Right renal cortex interstitium (tissue), 3 donors: ENCODE measurements at regions not wholly inside any gene's neighbourhood (a gene's known extent, or its start where the extent isn't known, plus 50 kb on each side); places are given as distances from the start of the nearest gene placed in this dataset.
"Not testable (repeated sequence)": the region's sequence is repeated elsewhere in the genome, so short reads cannot be mapped to it uniquely, and the experiment has no call there.

ENCODE experiments used
- DNase-seq, 3 donors: peaks; one replicate each; pipeline ENCODE4 v3.0.0-alpha.2; 2013; ENCODE audit warnings: low read depth in 3 of 3, low spot score in 2 of 3

DNA sequence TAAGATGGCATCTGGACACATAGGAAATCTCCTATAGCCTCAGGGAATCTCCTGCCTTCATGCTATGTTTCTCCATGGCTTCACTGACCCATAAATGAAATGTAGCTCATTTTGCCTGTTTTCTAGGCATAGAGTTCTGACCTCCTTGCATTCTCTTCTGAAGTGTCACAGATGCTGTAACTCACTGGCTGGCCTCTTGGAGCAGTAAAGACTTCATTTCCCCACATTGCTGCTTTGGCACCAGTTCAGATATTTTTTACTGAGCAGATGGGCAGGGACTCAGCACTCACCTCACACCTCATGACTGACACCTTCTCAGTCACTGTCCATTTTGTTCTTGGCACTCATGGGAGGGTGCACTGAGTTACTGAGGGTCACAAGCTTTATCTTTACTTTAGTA lies 286.7 kb upstream of the TGFBR2 start:
- no peak for DNase-seq

DNA sequence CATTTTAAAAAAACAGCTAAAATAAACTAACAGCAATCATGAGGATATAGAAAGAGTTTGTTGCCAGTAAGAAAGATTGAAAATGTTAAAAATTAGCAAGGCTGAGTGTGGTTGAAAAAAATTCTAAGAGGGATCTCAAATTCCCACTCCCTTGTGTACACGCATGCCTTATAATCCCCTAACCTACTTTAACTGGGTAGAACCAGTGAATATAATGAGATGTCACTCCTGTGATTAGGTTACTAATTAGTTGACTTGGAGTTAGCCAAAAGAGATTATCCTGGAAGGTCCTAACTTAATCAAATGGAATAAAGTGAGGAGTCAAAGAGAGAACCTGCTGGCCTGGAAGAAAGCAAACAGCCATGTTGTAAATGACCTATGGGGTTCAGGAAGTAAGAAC lies 286.0 kb upstream of the TGFBR2 start:
- DNase-seq = no peak

DNA sequence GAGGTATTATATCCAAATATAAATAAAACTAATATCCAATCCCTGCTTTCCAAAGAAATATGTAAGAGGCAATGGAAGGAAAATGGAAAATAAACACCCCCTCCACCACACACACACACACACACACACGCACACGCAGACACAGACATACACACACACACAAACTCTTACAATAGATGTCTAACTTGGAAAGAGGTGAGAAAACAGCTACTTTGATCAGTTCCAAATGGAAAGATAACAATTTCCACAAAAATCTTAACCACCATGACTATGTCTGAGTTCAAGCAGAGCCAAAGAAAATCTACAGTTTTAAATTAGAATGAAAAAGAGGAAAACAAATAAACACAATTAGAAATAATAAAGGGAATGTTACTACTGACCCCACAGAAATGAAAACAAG lies 285.3 kb upstream of the TGFBR2 start:
- no peak for DNase-seq

DNA sequence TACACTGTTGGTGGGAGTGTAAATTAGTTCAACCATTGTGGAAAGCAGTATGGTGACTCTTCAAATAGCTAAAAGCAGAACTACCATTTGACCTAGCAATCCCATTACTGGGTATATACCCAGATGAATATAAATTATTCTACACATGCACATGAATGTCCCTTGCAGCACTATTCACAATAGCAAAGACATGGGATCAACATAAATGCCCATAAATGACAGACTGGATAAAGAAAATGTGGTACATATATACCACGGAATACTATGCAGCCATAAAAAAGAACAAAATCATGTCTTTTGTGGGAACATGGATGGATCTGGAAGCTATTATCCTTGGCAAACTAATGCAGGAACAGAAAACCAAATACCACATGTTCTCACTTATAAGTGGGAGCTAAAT lies 282.8 kb upstream of the TGFBR2 start:
- not testable (repeated sequence) for DNase-seq

DNA sequence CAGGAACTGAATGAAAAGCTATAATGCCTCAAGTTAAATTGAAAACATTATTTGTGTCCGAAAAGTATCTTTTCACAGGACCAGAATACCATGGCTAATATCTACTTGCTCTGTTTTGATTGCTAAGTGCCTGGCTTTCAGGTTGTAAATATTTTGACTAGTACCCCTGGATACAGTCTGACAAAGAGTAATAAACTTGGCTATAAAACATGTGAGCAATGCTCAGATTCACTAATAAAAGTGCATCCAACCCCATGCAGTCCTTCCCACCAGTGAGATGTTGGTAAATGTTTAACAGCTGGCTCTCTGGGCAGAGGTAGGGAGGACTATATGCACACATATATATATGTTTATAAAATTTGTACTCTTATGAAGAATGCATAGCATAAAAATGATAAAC lies 281.8 kb upstream of the TGFBR2 start:
- peak in 1 of 3 donors; percentile 40 for DNase-seq

DNA sequence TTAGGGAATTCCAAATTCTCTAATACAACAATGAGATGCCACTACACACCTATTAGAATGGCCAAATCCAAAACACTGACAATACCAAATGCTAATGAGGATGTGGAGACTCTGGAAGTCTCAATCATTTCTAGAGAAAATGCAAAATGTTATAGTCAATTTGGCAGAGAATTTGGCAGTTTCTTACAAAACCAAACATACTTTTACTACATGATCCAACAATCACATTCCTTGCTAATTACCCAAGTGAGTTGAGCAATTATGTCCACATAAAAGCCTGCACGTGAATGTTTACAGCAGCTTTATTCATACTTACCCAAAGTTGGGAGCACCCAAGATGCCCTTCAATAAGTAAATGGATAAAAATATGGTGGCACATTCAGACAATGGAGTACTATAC lies 278.4 kb upstream of the TGFBR2 start:
- not testable (repeated sequence) for DNase-seq

DNA sequence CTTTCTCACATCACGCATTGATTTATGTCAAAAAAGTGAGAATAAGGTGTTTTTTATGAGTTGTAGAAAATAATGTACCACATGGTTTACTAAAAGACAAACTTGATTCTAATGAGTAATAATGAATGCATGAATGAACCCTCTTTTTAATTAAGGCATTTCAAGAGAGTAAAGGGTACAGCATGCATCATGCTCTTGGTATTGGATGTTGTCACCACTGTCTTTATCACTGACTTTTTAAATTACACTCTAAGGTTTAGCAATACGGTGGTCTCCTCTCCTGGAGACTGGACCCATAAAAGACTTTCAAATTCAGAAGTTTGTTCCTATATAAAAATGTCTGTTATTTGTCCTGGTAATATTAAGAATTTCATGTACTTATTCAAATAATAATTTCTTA lies 277.5 kb upstream of the TGFBR2 start:
- not testable (repeated sequence) for DNase-seq

DNA sequence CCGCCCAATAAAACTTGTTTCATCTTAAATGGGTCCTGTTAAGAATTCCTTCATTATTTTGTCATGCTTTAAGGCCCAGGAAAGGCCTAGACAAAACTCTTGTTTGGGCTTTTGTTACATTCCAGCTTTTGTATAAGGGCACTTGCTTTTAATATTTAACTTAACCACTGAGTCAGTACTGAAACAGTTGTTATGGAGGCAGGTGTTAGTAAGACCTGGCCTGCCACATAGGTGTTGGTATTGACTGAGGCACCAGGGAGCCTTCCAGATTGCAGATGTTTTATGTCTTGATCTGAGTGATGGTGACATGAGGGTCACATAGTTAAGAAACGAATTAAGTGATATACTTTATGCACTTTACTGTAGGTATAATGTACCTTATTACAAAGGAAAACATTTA lies 274.9 kb upstream of the TGFBR2 start:
- no peak for DNase-seq

DNA sequence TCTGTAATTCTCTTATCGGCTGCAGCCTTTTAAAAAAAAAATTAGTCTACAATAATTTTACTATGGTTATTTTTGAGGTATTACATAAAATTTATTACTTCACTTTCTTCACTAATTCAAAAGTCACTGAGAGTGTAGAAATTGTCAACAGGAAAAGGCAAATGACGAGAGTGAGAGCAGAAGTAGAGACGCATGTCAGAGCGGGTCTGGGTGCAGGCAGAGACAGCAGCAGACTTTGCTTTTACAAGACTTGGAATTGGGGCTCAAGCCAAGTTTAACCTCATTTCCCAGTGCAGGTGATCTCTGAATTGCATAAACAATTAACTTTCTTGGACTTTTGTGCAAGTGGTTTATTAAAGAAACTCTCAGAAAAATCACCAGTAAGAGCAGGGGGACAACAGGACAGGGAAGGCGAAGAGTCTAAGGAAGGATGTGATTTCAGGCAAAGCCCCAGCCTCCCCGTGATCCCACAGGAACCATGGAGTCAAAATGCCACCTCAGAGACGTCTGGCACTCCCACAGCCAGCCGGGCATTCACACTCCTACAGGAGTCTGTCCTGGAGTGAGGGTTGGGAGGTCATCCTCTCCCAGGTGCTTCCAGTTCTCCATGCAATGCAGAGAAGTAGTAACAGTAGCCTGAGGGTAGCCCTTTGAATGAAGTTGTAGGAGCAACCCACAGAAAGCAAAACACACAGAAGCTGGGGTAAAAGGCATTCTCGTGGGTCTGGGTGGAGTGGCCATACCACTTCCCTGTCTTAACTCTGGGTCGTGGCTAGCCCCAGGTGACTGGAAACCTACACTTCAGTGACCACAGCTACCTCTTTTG lies 274.0 kb upstream of the TGFBR2 start:
- no peak for DNase-seq

DNA sequence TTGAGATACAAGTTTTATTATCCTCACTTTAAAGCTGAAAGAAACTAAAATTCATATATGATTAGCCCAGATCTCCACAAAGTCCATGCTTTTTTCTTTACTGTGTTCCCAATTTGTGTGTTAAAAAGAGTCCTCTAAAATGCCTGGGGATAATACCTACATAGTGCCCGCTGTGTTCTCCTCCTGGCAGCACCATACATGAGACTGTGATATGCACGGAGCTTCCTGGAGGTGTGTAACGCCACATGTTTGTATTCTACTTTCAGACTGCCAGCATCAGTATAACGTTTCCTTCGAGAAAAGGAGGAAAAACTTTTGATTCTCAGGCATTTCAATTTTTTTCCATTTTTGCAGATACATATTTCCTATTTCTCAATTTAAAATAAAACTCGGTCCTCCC lies 273.3 kb upstream of the TGFBR2 start:
- no peak for DNase-seq

DNA sequence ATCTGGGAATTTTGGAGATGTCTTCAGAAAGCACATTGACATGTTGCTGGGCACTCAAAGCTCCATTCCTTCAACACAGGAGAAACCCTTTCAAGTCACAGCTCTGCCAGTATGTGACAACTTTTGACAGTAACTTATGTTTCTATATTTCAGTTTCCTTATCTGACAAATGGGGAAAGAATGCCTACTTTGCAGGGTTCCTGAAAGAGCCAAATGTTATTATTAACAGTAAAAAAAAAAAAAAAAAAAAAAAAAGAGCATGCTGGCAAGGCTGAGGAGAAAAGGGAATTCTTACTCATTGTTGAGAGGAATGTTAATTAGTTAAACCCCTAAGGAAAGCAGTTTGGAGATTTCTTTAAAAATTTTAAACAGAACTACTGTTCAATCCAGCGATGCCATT lies 272.5 kb upstream of the TGFBR2 start:
- no peak for DNase-seq

DNA sequence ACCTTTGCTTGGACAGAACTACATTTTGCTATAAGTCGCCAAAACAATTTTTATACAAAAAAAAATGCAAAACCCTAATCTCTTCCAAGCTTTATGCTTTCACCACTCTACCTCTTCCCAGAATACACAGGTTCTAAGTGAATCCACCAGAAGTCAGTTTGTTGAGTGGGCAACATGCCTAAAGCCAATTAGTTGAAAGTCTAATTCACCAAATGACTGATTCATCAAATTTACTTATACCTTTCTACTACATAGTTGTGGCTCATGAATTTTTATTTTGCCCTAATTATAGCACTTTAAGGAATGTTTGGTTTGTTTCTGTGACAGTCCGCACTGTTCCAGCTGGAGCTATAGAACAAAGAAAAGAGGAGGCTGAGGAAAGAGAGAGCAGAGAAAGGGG lies 265.9 kb upstream of the TGFBR2 start:
- no peak for DNase-seq

DNA sequence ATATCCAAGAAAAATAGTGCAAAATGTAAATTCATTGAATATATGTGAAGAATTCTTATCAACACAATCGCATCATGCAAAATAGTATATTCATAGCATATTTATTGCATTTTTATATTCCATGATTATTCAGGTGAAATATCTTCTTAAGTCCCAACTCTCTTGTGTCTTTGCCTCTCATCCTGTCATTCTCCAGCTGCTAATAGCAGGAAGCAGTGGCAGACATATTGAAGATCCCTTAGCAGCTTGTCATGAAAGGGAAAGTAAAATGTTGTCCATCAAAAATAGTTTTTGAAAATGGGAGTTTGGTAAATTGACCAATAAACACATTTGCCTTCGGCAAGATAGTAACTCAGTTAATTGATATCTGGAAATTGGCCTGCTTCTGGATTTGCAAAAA lies 265.3 kb upstream of the TGFBR2 start:
- no peak for DNase-seq

DNA sequence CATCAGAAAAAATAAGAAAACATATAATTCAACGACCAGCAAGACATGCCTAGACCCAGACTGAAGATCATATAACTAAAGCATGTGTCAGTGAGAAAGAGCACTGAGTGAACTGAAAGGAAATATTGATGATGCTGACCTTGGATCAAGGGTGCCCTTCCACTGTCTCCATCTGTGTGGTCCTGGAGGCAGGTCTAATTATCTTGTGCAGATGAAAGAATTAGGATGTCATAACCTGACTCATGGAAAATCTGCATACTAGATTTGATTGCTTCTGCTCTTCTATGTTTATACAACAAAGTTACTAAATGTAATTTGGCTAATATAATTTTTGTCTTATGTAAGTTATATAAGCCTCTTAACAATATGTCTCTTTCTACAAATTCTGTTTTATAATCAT lies 264.6 kb upstream of the TGFBR2 start:
- DNase-seq = no peak

DNA sequence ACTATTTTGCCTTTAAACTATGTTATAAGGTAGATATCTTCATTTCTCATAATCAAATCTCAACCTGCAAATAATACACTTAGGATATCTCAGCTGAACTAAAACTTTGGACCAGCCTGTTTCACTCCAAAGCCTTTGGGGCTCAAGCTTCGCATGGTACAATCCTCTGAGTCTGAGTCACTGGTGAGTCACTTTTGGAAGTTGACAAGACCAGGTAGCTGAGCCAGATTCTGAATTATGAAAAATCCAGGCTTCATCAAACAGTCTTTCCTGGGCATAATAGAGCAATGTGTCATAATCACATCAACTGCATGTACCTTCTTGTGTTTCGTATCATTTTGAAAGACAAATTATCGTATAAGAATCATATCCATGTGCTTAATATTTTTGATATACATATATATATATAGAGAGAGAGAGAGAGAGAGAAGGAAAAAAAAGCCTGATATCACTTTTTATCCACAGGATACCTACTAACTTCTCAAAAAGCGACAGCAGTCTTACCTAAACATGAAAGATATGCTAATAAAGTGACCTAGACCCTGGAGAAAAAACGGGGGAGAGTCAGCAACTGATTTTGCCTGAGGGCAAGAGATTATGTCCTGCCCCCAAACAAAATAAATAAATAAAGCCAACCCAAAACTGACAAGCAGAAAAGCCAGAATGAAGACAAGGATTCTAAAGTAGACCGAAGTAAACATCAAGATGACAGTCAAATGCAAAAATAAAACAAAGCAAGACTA lies 263.9 kb upstream of the TGFBR2 start:
- no peak for DNase-seq

DNA sequence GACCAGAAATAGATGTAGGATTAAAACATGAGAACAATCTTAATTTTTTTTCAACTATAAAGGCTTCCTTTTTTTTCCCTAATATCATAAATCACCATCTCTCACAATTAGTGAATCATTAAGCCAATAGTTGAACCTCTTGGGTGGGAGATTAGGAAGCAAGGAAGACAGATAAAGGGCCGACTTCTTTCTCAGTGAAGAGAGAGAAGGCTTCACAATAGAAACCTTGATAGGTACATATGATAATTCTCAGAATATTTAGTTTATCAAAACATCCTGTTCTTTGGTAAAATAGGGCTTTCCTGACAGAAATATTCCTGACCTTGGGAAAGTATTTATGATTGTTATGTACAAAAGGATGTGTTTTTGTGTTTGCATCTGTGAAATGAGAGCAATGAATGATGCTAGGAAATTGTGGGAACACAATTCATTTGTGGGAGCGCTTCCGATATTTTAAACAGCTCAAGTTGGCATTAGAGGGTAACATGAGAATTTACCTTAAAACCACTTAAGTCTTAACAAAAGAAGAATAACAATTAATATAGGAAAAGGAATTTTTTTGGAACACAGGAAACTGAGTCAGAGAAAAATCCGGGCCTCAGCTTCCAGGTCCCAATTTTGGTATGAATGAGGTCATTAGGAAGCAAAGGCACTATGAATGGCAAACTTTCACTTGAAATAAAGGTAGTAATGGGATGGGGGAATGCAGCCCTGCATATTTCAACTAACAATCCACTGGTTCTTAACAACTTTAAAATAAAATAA lies 263.2 kb upstream of the TGFBR2 start:
- DNase-seq = no peak

DNA sequence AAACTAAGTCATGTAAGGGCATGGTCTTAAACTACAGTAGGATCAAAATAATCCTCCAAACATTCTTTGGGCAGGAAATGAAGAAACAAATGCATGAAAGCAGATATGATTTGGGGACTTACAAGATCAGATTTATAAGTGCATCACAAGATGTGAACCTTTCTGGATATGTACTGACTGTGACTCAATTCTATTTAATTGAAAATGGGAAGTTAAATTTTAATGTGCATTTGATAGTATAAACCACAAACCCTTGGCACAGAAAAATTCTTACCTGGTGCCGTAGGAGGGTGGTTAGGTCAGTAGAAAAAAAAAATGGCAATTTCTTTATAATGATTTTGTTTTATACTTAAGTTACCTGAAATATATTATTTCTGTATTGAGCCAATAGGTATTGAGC lies 262.5 kb upstream of the TGFBR2 start:
- no peak for DNase-seq

DNA sequence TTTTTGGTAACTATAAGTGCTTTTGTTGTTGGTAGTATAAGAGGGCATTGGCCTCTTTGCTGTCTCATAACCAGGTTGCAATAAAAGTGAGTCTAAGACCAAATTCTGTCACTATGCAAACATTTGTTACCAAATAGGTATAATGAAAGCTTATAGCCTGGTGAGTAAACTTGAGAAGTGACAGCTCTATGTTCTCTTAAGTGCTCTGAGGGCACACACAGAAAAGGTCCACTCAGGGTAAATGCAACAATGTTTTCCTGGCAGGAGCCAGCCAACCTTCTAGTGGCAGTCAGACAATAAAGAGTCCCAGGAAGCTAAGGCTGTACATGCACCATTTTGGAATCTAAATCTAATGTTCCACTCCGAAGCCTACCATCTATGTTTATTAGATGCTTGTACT lies 262.1 kb upstream of the TGFBR2 start:
- no peak for DNase-seq

DNA sequence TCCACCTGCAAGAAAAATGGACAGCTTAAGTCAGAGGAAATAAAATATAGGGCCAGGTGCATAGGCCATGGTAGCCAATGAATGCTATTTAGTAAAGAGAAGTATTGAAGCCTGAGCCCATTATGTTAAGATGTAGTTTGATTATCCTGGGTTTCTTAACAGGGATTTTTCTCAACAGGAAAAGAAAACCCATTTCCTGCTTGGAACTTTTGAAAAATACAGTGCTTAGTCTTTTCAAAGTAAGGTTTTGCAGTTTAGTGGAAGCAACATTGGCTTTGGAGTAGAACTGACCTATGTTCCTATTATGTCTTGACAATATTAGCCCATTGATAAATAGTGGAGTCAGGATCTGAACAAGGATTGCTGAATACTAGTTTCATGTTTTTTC lies 259.5 kb upstream of the TGFBR2 start:
- no peak for DNase-seq

DNA sequence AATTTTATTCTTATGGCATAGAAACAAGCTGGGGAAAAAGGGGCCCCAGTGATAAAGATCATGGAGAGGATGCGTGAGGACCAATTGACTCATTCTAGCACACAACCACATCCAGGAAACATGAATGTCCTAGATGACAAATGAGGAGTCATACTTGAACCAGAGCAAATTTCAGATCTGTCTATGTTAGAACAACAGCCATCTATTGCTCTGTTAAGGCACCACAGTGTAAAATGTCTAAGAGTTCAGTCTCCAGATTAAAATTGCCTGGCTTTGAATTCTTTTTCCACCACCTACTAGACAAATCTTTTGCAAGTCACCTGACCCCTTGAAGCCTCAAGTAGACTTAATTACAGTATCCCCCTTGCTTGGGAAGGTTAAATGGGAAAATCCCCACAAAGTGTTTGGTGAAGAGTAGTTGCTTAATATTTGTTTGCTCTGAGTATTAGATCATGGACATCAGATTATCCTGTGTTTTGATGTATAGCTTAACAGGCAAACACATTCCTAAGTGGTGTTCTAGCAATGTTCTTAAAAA lies 258.7 kb upstream of the TGFBR2 start:
- DNase-seq = no peak

DNA sequence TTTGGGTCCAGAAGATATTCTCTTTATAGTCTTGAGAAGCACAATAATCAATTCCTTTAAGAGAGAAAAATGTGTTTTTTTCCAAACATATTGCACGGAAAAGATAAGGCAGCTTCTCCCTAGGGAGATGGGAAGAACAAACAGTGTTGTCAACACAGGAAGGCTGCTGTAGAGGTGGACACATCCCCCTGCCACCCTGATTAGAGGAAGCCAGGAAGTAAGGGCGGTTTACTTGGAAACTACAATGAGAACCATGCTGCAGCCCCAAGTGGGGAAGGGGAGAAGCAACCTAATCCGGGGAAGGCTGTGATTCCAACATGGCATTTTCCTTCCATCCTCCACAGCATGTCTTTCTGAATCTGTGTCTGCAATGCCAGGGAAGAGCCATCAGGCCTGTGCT lies 256.9 kb upstream of the TGFBR2 start:
- no peak for DNase-seq
